Fibroblast of skin of right quadriceps (primary cell): ENCODE measurements at regions not wholly inside any gene's neighbourhood (a gene's known extent, or its start where the extent isn't known, plus 50 kb on each side); places are given as distances from the start of the nearest gene placed in this dataset.
"Not testable (repeated sequence)": the region's sequence is repeated elsewhere in the genome, so short reads cannot be mapped to it uniquely, and the experiment has no call there.

ENCODE experiments used
- DNase-seq: peaks from one replicate; pipeline ENCODE4 v3.0.0-alpha.2; 2013

GRCh38 chr17:71180801-71181385 lies 939.9 kb upstream of the SOX9 start:
- DNase-seq, result peak; percentile 91

GRCh38 chr17:71183066-71183660 lies 937.7 kb upstream of the SOX9 start:
- DNase-seq, result no peak

GRCh38 chr17:71184716-71185115 lies 936.1 kb upstream of the SOX9 start:
- peak; percentile 51 for DNase-seq

GRCh38 chr17:71187145-71187878 lies 933.5 kb upstream of the SOX9 start:
- no peak for DNase-seq

GRCh38 chr17:71188811-71189492 lies 931.9 kb upstream of the SOX9 start:
- peak; percentile 97 for DNase-seq

GRCh38 chr17:71189493-71189831 lies 931.4 kb upstream of the SOX9 start:
- DNase-seq, result no peak

- DNase-seq, result no peak
Observed at GRCh38 chr17:71192039-71192555, 928.7 kb upstream of the SOX9 start.

- DNase-seq, result no peak
Observed at GRCh38 chr17:71192848-71193247, 928.0 kb upstream of the SOX9 start.

- no peak for DNase-seq
Observed at GRCh38 chr17:71200597-71200996, 920.2 kb upstream of the SOX9 start.

GRCh38 chr17:71201639-71202038 lies 919.2 kb upstream of the SOX9 start:
- DNase-seq, result no peak

GRCh38 chr17:71202449-71202848 lies 918.4 kb upstream of the SOX9 start:
- DNase-seq, result no peak

GRCh38 chr17:71203953-71204352 lies 916.9 kb upstream of the SOX9 start:
- no peak for DNase-seq

GRCh38 chr17:71205951-71206350 lies 914.9 kb upstream of the SOX9 start:
- not testable (repeated sequence) for DNase-seq

- peak; percentile 90 for DNase-seq
Observed at GRCh38 chr17:71208111-71208704, 912.6 kb upstream of the SOX9 start.

- DNase-seq, result no peak
Observed at GRCh38 chr17:71213936-71214335, 906.9 kb upstream of the SOX9 start.

GRCh38 chr17:71217769-71218168 lies 903.1 kb upstream of the SOX9 start:
- DNase-seq, result no peak

GRCh38 chr17:71224824-71225575 lies 895.8 kb upstream of the SOX9 start:
- peak; percentile 38 for DNase-seq

GRCh38 chr17:71227841-71228240 lies 893.0 kb upstream of the SOX9 start:
- no peak for DNase-seq

- no peak for DNase-seq
Observed at GRCh38 chr17:71229070-71229469, 891.8 kb upstream of the SOX9 start.

- peak; percentile 9 for DNase-seq
Observed at GRCh38 chr17:71232801-71233559, 887.8 kb upstream of the SOX9 start.

GRCh38 chr17:71234349-71234748 lies 886.5 kb upstream of the SOX9 start:
- peak; percentile 32 for DNase-seq
